ENCODE measurements at regions not wholly inside any gene's neighbourhood (a gene's known extent, or its start where the extent isn't known, plus 50 kb on each side); places are given as distances from the start of the nearest gene placed in this dataset.

- H2AFZ ChIP-seq (ENCODE audit: low read length) = no peak overlapping the region
- no peak for DNase-seq
- no peak overlapping the region for H3K4me3 ChIP-seq (ENCODE audit: low read length)
- no peaks in the 10 kb centered on the region for H3K4me1 ChIP-seq (ENCODE audit: low read length)
- H3K9ac ChIP-seq (ENCODE audit: low read length) = no peak overlapping the region
- H3K9me2 ChIP-seq (replicated peaks; ENCODE audit: insufficient read depth, low read length) = no peaks in the 10 kb centered on the region
- H3K79me2 ChIP-seq (ENCODE audit: low read length) = no peaks in the 10 kb centered on the region
- no peaks in the 10 kb centered on the region for H3K9me3 ChIP-seq (ENCODE audit: low read length)
- H3K27me3 ChIP-seq (ENCODE audit: low read length) = no peaks in the 10 kb centered on the region
- H4K20me1 ChIP-seq (ENCODE audit: insufficient read depth, low read depth, low read length) = no peaks in the 10 kb centered on the region
- no peak overlapping the region for H3K27ac ChIP-seq (ENCODE audit: low read length)
- no peak overlapping the region for H3K4me2 ChIP-seq (ENCODE audit: low read depth, low read length, poor library complexity, severe bottlenecking)
- no peaks in the 10 kb centered on the region for H3K36me3 ChIP-seq (ENCODE audit: insufficient read depth, low read length)
Observed at GRCh38 chr9:79985772-79986171, 414.0 kb downstream of the TLE4 start.

GRCh38 chr9:79985264-79985663, 413.5 kb downstream of the TLE4 start:
- H2AFZ ChIP-seq (ENCODE audit: low read length) = no peak overlapping the region
- H4K20me1 ChIP-seq (ENCODE audit: insufficient read depth, low read depth, low read length) = no peaks in the 10 kb centered on the region
- H3K27ac ChIP-seq (ENCODE audit: low read length) = no peak overlapping the region
- H3K36me3 ChIP-seq (ENCODE audit: insufficient read depth, low read length) = no peaks in the 10 kb centered on the region
- no peaks in the 10 kb centered on the region for H3K27me3 ChIP-seq (ENCODE audit: low read length)
- no peak overlapping the region for H3K4me2 ChIP-seq (ENCODE audit: low read depth, low read length, poor library complexity, severe bottlenecking)
- no peaks in the 10 kb centered on the region for H3K9me3 ChIP-seq (ENCODE audit: low read length)
- H3K9ac ChIP-seq (ENCODE audit: low read length) = no peak overlapping the region
- DNase-seq = no peak
- H3K4me1 ChIP-seq (ENCODE audit: low read length) = no peaks in the 10 kb centered on the region
- H3K4me3 ChIP-seq (ENCODE audit: low read length) = no peak overlapping the region
- no peaks in the 10 kb centered on the region for H3K9me2 ChIP-seq (replicated peaks; ENCODE audit: insufficient read depth, low read length)
- no peaks in the 10 kb centered on the region for H3K79me2 ChIP-seq (ENCODE audit: low read length)

DNA sequence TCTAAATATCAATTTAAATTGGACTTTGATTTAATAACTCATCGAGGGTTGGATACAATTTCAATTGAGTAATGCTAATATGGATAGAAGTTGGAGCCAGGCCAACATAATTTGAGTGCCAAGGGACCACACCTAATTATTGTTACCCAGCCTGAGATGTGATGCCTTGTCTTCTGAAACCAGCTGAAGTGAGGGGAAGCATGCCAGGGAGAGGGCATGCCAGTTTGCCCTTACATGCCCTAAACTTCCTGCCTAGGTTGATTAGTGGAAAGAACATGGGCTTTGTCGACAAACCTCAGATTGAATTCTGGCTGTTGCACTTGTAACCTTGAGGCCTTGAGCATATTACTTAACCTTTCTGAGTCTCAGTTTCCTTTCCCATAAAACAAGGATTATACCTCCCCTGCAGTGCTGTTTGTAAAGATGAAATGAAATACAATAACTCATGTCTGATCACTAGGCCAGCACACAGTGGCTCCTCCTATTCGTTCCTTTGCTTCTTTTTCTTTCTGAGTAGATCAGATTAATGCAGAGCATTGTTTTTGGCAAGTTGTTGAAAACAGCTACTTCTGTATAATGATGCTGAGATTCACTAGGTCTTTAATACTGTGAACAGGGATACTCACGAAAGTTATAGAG, 412.8 kb downstream of the TLE4 start:
- no peaks in the 10 kb centered on the region for H3K9me3 ChIP-seq (ENCODE audit: low read length)
- no peak overlapping the region for H2AFZ ChIP-seq (ENCODE audit: low read length)
- H3K79me2 ChIP-seq (ENCODE audit: low read length) = no peaks in the 10 kb centered on the region
- no peak overlapping the region for H3K27ac ChIP-seq (ENCODE audit: low read length)
- H4K20me1 ChIP-seq (ENCODE audit: insufficient read depth, low read depth, low read length) = no peaks in the 10 kb centered on the region
- no peaks in the 10 kb centered on the region for H3K36me3 ChIP-seq (ENCODE audit: insufficient read depth, low read length)
- H3K4me2 ChIP-seq (ENCODE audit: low read depth, low read length, poor library complexity, severe bottlenecking) = no peak overlapping the region
- no peaks in the 10 kb centered on the region for H3K4me1 ChIP-seq (ENCODE audit: low read length)
- no peak overlapping the region for H3K9ac ChIP-seq (ENCODE audit: low read length)
- DNase-seq = no peak
- H3K9me2 ChIP-seq (replicated peaks; ENCODE audit: insufficient read depth, low read length) = no peaks in the 10 kb centered on the region
- H3K27me3 ChIP-seq (ENCODE audit: low read length) = no peaks in the 10 kb centered on the region
- H3K4me3 ChIP-seq (ENCODE audit: low read length) = no peak overlapping the region

GRCh38 chr9:79980432-79980831, 408.7 kb downstream of the TLE4 start:
- Histone ChIP-seq H3K4me3 (ENCODE audit: low read length) (no peak overlapping the region), H3K9me2 (replicated peaks; ENCODE audit: insufficient read depth, low read length) (no peaks in the 10 kb centered on the region), H3K79me2 (ENCODE audit: low read length) (no peaks in the 10 kb centered on the region), H3K9me3 (ENCODE audit: low read length) (no peaks in the 10 kb centered on the region), H3K4me2 (ENCODE audit: low read depth, low read length, poor library complexity, severe bottlenecking) (no peak overlapping the region), H3K4me1 (ENCODE audit: low read length) (no peaks in the 10 kb centered on the region), H4K20me1 (ENCODE audit: insufficient read depth, low read depth, low read length) (no peaks in the 10 kb centered on the region), H3K36me3 (ENCODE audit: insufficient read depth, low read length) (no peaks in the 10 kb centered on the region), H3K9ac (ENCODE audit: low read length) (no peak overlapping the region), H3K27ac (ENCODE audit: low read length) (no peak overlapping the region), H3K27me3 (ENCODE audit: low read length) (no peaks in the 10 kb centered on the region), H2AFZ (ENCODE audit: low read length) (no peak overlapping the region)
- no peak for DNase-seq

DNA sequence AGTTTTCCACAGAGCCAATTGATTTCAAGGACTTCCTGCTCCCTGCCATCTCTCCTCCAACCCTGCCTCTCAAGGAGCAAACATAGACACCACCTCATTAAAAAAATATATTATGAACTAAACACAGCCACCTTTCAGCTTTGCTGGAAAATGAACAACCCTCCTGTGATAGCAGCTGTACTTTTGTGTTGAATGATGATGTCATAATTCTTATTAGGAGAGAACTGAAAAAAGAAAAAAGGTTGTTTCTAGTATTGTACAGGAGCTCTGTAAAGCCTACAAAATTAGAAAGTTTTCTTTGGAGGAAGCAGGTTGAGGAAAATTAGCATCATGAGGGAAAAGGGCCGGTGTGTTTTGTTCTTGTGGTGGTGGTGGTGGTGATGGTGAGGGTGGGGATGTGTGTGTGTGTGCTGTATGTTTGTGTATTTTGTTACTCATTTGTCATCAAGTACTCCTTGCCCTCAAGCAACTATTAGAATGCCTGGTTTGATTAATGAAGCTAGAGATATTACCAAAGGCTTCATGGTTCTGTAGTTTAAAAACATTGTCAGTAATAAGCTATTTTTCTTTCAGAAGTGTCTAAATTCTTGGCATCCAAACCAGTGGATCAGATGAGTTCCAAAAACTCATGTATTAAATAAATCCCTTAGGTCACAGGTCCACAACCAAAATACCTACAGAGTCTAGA, 405.9 kb downstream of the TLE4 start:
- no peak overlapping the region for H3K4me3 ChIP-seq (ENCODE audit: low read length)
- H3K4me1 ChIP-seq (ENCODE audit: low read length) = no peaks in the 10 kb centered on the region
- H3K27me3 ChIP-seq (ENCODE audit: low read length) = no peaks in the 10 kb centered on the region
- no peak overlapping the region for H2AFZ ChIP-seq (ENCODE audit: low read length)
- no peaks in the 10 kb centered on the region for H3K9me3 ChIP-seq (ENCODE audit: low read length)
- H3K4me2 ChIP-seq (ENCODE audit: low read depth, low read length, poor library complexity, severe bottlenecking) = no peak overlapping the region
- no peak for DNase-seq
- H3K27ac ChIP-seq (ENCODE audit: low read length) = no peak overlapping the region
- H4K20me1 ChIP-seq (ENCODE audit: insufficient read depth, low read depth, low read length) = no peaks in the 10 kb centered on the region
- no peaks in the 10 kb centered on the region for H3K36me3 ChIP-seq (ENCODE audit: insufficient read depth, low read length)
- H3K79me2 ChIP-seq (ENCODE audit: low read length) = no peaks in the 10 kb centered on the region
- no peaks in the 10 kb centered on the region for H3K9me2 ChIP-seq (replicated peaks; ENCODE audit: insufficient read depth, low read length)
- no peak overlapping the region for H3K9ac ChIP-seq (ENCODE audit: low read length)

- H3K9ac ChIP-seq (ENCODE audit: low read length) = no peak overlapping the region
- no peak overlapping the region for H3K4me3 ChIP-seq (ENCODE audit: low read length)
- no peak for DNase-seq
- no peaks in the 10 kb centered on the region for H4K20me1 ChIP-seq (ENCODE audit: insufficient read depth, low read depth, low read length)
- H3K4me2 ChIP-seq (ENCODE audit: low read depth, low read length, poor library complexity, severe bottlenecking) = no peak overlapping the region
- no peaks in the 10 kb centered on the region for H3K4me1 ChIP-seq (ENCODE audit: low read length)
- H2AFZ ChIP-seq (ENCODE audit: low read length) = no peak overlapping the region
- H3K79me2 ChIP-seq (ENCODE audit: low read length) = no peaks in the 10 kb centered on the region
- no peaks in the 10 kb centered on the region for H3K27me3 ChIP-seq (ENCODE audit: low read length)
- no peak overlapping the region for H3K27ac ChIP-seq (ENCODE audit: low read length)
- H3K36me3 ChIP-seq (ENCODE audit: insufficient read depth, low read length) = no peaks in the 10 kb centered on the region
- H3K9me2 ChIP-seq (replicated peaks; ENCODE audit: insufficient read depth, low read length) = no peaks in the 10 kb centered on the region
- no peaks in the 10 kb centered on the region for H3K9me3 ChIP-seq (ENCODE audit: low read length)
Observed at GRCh38 chr9:79977074-79977435, 405.3 kb downstream of the TLE4 start.

- no peak overlapping the region for H3K9ac ChIP-seq (ENCODE audit: low read length)
- no peaks in the 10 kb centered on the region for H3K9me3 ChIP-seq (ENCODE audit: low read length)
- no peaks in the 10 kb centered on the region for H3K79me2 ChIP-seq (ENCODE audit: low read length)
- no peaks in the 10 kb centered on the region for H3K27me3 ChIP-seq (ENCODE audit: low read length)
- H3K4me1 ChIP-seq (ENCODE audit: low read length) = no peaks in the 10 kb centered on the region
- DNase-seq = no peak
- H3K27ac ChIP-seq (ENCODE audit: low read length) = no peak overlapping the region
- no peak overlapping the region for H3K4me2 ChIP-seq (ENCODE audit: low read depth, low read length, poor library complexity, severe bottlenecking)
- H3K9me2 ChIP-seq (replicated peaks; ENCODE audit: insufficient read depth, low read length) = no peaks in the 10 kb centered on the region
- H2AFZ ChIP-seq (ENCODE audit: low read length) = no peak overlapping the region
- H3K4me3 ChIP-seq (ENCODE audit: low read length) = no peak overlapping the region
- no peaks in the 10 kb centered on the region for H4K20me1 ChIP-seq (ENCODE audit: insufficient read depth, low read depth, low read length)
- H3K36me3 ChIP-seq (ENCODE audit: insufficient read depth, low read length) = no peaks in the 10 kb centered on the region
Observed at GRCh38 chr9:79976257-79977073, 404.7 kb downstream of the TLE4 start.

DNA sequence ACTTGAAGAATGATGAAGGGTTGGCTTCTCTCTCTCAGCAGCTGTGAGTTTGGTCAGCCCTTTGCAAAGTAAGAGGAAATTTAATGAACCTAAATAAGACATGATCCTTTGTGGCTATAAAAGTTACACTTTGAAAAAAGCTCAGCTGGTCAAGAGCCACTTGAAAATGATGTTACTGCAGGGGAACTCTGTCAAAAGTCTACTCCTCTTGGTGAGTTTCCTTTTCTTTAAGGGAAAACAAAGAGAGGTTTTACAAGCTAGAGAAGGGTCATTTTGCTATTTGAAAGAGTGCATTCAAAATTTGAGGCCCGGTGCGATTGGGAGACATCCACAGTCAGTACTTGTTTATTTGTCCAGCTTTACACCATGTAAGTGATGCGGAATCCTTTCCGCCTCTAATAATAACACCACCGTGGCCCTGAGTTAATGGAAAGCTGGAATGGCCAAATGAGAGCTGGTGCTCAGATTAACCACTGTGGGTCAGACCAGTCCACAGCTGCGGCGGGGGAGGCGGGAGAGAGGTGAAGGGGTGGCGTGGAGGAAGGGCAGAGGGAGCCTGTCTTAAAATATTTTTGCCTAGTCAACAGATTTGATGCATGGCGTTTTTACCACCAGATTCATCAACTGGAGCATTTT, 404.0 kb downstream of the TLE4 start:
- no peaks in the 10 kb centered on the region for H4K20me1 ChIP-seq (ENCODE audit: insufficient read depth, low read depth, low read length)
- no peak for DNase-seq
- no peaks in the 10 kb centered on the region for H3K4me1 ChIP-seq (ENCODE audit: low read length)
- H3K9ac ChIP-seq (ENCODE audit: low read length) = no peak overlapping the region
- no peaks in the 10 kb centered on the region for H3K79me2 ChIP-seq (ENCODE audit: low read length)
- H3K9me3 ChIP-seq (ENCODE audit: low read length) = no peaks in the 10 kb centered on the region
- no peak overlapping the region for H2AFZ ChIP-seq (ENCODE audit: low read length)
- H3K27me3 ChIP-seq (ENCODE audit: low read length) = no peaks in the 10 kb centered on the region
- H3K27ac ChIP-seq (ENCODE audit: low read length) = no peak overlapping the region
- no peaks in the 10 kb centered on the region for H3K36me3 ChIP-seq (ENCODE audit: insufficient read depth, low read length)
- H3K4me2 ChIP-seq (ENCODE audit: low read depth, low read length, poor library complexity, severe bottlenecking) = no peak overlapping the region
- no peaks in the 10 kb centered on the region for H3K9me2 ChIP-seq (replicated peaks; ENCODE audit: insufficient read depth, low read length)
- H3K4me3 ChIP-seq (ENCODE audit: low read length) = no peak overlapping the region

All from Karpas-422 (cell line).